Cardiac fibroblast (primary cell): ENCODE measurements at regions not wholly inside any gene's neighbourhood (a gene's known extent, or its start where the extent isn't known, plus 50 kb on each side); places are given as distances from the start of the nearest gene placed in this dataset.

Experiments used
- DNase-seq, 2 donors: peaks; one replicate each; pipeline versions ENCODE4 v3.0.0 to v3.0.0-alpha.2; 2010; ENCODE audit warnings: low read depth in 2 of 2
- H3K4me3 ChIP-seq, 2 donors: replicated peaks in 1 of 2; 1 replicate in 1 of 2; 2 replicates in 1 of 2; pipeline ENCODE4 v1.5.1; 2011; ENCODE audit warnings: low read depth in 2 of 2, low read length in 2 of 2, mild to moderate bottlenecking in 2 of 2, moderate library complexity in 1 of 2
- CTCF ChIP-seq: IDR thresholded peaks from one replicate; pipeline ENCODE4 v1.5.1; 2011; ENCODE audit warnings: low read depth, mild to moderate bottlenecking, low read length, inconsistent platforms

DNA sequence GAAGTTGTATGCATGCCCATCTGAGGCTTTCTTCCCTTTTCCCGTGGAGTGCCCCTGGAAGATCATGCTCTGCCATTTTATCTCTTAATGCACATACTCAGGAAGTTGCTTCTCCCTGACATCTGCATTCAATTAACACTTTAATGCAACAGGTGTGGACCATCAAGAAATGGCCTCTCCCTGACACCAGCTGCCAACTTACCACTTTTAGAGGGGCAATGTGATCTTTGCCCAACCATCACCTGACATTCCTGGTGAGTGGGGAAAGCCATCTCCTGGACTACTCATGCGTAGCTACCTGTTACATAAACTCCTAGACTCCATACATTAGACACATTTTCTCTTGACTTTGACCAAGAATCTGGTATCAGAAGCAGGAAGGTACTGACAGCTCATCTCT, 1450.4 kb upstream of the CDH9 start:
- TF ChIP-seq CTCF = no peak
- H3K4me3 ChIP-seq = no peak overlapping the region
- no peak for DNase-seq

- H3K4me3 ChIP-seq = no peak overlapping the region
- DNase-seq = no peak
- no peak for TF ChIP-seq CTCF
Observed at GRCh38 chr5:28483327-28484025, 1445.1 kb upstream of the CDH9 start.

GRCh38 chr5:28473531-28474107, 1435.2 kb upstream of the CDH9 start:
- DNase-seq = peak; percentile 10 to 18
- no peak overlapping the region for H3K4me3 ChIP-seq
- no peak for TF ChIP-seq CTCF

GRCh38 chr5:28468166-28468565, 1429.8 kb upstream of the CDH9 start:
- peak in 1 of 2 donors; percentile 0 for DNase-seq
- TF ChIP-seq CTCF = no peak
- H3K4me3 ChIP-seq = no peak overlapping the region

DNA sequence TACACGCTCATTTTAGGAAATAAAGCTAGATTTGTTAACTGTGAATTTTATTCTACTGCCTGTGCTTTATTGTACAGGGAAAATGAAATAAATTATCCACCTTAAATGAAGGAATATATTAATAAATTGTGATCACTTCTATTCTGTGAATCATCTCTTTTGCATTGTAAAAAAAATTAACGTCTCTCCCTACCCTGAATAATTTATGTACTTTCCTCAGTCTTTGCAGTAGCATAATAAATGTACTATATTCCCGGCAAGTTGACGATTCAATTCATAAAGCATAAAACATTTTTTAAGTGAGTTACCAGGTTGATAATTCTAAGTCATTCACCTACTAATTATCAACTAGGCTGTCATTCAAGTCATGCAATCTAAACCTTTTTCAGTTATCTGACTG, 1425.3 kb upstream of the CDH9 start:
- no peak overlapping the region for H3K4me3 ChIP-seq
- TF ChIP-seq CTCF = no peak
- no peak for DNase-seq

DNA sequence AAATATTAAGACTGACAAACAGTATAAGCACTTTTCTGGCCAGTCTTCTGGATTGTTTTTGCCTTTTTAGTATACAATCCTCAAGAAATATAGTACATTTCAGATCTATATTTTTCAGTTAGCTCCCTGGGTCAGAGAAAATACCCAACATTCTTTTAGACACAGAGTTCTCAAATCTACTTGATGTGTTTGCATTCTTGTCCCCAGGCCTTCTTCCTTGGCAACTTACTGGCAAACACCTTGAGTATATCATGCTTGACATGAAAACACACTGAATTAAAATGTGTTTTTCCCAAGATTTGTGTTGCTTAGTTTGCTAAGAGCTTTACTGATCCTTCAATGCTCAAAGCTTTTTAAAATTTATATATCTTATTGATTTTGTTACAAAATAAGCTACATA, 1413.1 kb upstream of the CDH9 start:
- no peak for DNase-seq

More for the DNA sequence above, 1413.1 kb upstream of the CDH9 start:
- H3K4me3 ChIP-seq = no peak overlapping the region
- TF ChIP-seq CTCF = no peak
